Right atrium auricular region (tissue), 2 donors: ENCODE measurements at regions not wholly inside any gene's neighbourhood (a gene's known extent, or its start where the extent isn't known, plus 50 kb on each side); places are given as distances from the start of the nearest gene placed in this dataset.

Source experiments
- DNase-seq: peaks from one replicate; pipeline ENCODE4 v3.0.0-alpha.2; 2019; ENCODE audit warnings: low spot score
- H3K27ac ChIP-seq, 2 donors: fragments of 200-600 bp; sonication (generic); 1 replicate in 1 of 2; 2 replicates in 1 of 2; pipeline ENCODE4 v1.5.1; 2016 to 2019
- H3K27me3 ChIP-seq, 2 donors: fragments of 200-600 bp; sonication (generic); one replicate each; pipeline versions ENCODE4 v1.5.1 to v1.6.0; 2017 to 2019
- H3K36me3 ChIP-seq: fragments of 200-600 bp; sonication (generic); one replicate; pipeline ENCODE4 v1.5.1; 2016
- H3K4me1 ChIP-seq, 2 donors: fragments of 200-600 bp; sonication (generic); one replicate each; pipeline versions ENCODE4 v1.5.1 to v1.6.0; 2017 to 2019
- H3K4me3 ChIP-seq, 2 donors: fragments of 200-600 bp; sonication (generic); 1 replicate in 1 of 2; 2 replicates in 1 of 2; pipeline ENCODE4 v1.5.1; 2017 to 2019; ENCODE audit warnings: mild to moderate bottlenecking in 1 of 2, moderate library complexity in 1 of 2
- H3K9me3 ChIP-seq, 2 donors: fragments of 200-600 bp; sonication (generic); one replicate each; pipeline ENCODE4 v1.5.1; 2019
- TF ChIP-seq, protein P1 (sequence below), 2 donors: fragments of 200-600 bp; sonication (generic); IDR thresholded peaks; one replicate each; pipeline ENCODE4 v1.5.1; 2019; ENCODE audit warnings: antibody characterized with exemption in 2 of 2

GRCh38 chr3:23691357-23691895 lies 114.3 kb upstream of the UBE2E1 start:
- H3K27me3 ChIP-seq, result no peaks in the 10 kb centered on the region
- no peak overlapping the region for H3K27ac ChIP-seq
- peaks cover 3 to 4% of the 10 kb centered on the region in 2 donors for H3K9me3 ChIP-seq
- no peak for DNase-seq
- H3K36me3 ChIP-seq, result no peaks in the 10 kb centered on the region
- H3K4me1 ChIP-seq, result peaks cover 0 to 4% of the 10 kb centered on the region in 2 donors
- TF ChIP-seq, protein P1, sequence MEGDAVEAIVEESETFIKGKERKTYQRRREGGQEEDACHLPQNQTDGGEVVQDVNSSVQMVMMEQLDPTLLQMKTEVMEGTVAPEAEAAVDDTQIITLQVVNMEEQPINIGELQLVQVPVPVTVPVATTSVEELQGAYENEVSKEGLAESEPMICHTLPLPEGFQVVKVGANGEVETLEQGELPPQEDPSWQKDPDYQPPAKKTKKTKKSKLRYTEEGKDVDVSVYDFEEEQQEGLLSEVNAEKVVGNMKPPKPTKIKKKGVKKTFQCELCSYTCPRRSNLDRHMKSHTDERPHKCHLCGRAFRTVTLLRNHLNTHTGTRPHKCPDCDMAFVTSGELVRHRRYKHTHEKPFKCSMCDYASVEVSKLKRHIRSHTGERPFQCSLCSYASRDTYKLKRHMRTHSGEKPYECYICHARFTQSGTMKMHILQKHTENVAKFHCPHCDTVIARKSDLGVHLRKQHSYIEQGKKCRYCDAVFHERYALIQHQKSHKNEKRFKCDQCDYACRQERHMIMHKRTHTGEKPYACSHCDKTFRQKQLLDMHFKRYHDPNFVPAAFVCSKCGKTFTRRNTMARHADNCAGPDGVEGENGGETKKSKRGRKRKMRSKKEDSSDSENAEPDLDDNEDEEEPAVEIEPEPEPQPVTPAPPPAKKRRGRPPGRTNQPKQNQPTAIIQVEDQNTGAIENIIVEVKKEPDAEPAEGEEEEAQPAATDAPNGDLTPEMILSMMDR (IDR thresholded peaks at IDR 0.05), result no peak
- no peak overlapping the region for H3K4me3 ChIP-seq

DNA sequence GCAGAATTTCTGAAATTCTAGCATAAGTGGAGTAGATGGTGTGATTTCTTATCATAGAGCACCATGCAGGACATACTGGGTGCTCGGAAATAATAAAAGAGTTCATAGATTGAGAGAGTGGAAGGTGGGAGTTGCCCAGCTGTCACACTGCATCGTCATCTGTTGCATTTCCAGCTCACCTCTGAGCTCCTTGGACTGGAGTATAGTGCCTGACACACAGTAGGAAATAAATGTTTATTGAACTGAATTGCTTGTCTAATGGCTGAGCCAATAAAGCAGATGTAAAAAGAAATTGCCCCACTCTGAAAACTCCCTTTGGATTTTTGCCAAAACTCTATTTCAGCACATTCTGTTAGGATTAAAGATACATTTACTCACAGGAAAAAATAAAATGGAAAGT lies 108.9 kb upstream of the UBE2E1 start:
- Histone ChIP-seq H3K4me1 (no peaks in the 10 kb centered on the region), H3K9me3 (no peaks in the 10 kb centered on the region), H3K27me3 (no peaks in the 10 kb centered on the region), H3K4me3 (no peak overlapping the region), H3K27ac (no peak overlapping the region), H3K36me3 (no peaks in the 10 kb centered on the region)
- no peak for DNase-seq
- TF ChIP-seq, protein P1 (IDR thresholded peaks at IDR 0.05), result no peak

GRCh38 chr3:23697416-23697815 lies 108.3 kb upstream of the UBE2E1 start:
- Histone ChIP-seq H3K36me3 (no peaks in the 10 kb centered on the region), H3K27me3 (no peaks in the 10 kb centered on the region), H3K9me3 (no peaks in the 10 kb centered on the region), H3K27ac (no peak overlapping the region), H3K4me1 (no peaks in the 10 kb centered on the region), H3K4me3 (no peak overlapping the region)
- TF ChIP-seq, protein P1 (IDR thresholded peaks at IDR 0.05), result no peak
- DNase-seq, result no peak

DNA sequence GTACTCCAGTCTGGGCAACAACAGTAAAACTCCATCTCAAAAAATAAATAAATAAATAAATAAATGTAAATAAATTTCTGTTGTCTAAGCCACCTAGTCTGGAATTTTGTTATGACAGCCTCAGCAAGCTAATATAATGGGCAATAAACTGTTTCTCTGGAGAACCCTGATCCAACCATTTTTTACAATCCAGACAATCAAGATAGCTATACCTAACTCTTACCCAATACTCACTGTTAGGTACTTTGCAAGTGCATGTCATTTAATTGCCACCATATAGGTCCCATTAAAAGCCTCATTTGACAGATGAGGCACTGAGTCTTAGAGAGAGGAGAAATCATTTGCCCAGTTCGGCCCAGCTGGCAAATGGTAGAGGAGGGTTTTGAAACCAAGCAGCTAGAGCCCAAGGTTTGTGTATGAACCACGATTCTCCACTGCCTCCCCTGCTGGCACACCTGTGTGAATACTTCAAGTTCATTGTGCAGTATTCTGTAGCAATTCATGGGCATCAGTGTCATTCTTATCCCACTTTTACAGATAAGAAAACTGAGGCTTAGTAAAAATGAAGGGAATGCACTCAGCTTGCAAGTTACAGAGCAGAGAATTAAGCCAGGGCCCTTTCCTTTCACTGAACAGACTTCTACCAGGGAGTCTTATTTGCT lies 107.0 kb upstream of the UBE2E1 start:
- DNase-seq, result no peak
- H3K4me1 ChIP-seq, result no peaks in the 10 kb centered on the region
- TF ChIP-seq, protein P1 (IDR thresholded peaks at IDR 0.05), result no peak
- no peaks in the 10 kb centered on the region for H3K27me3 ChIP-seq
- no peak overlapping the region for H3K4me3 ChIP-seq
- H3K9me3 ChIP-seq, result no peaks in the 10 kb centered on the region
- no peak overlapping the region for H3K27ac ChIP-seq
- no peaks in the 10 kb centered on the region for H3K36me3 ChIP-seq

DNA sequence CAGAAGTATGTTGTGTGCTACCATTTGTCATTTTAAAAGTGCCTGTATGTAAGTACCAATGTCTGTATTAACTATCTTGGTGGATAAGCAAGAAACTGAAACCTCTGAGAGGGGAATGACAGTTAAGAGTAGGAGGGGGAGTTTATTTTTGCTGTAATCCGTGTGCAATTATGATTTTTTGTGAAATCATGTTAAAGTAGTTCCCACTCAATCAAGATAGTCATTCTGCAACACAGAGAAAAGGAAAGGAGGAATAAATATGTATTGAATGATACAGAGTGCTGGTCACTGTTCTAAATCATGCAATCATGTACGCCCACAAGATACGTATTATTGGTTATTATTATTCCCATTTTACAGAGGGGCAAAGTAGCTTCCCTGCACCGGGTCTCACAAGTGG lies 105.1 kb upstream of the UBE2E1 start:
- H3K27ac ChIP-seq, result no peak overlapping the region
- DNase-seq, result no peak
- H3K4me3 ChIP-seq, result no peak overlapping the region
- H3K36me3 ChIP-seq, result no peaks in the 10 kb centered on the region
- no peaks in the 10 kb centered on the region for H3K9me3 ChIP-seq
- H3K27me3 ChIP-seq, result no peaks in the 10 kb centered on the region
- TF ChIP-seq, protein P1 (IDR thresholded peaks at IDR 0.05), result no peak
- no peaks in the 10 kb centered on the region for H3K4me1 ChIP-seq
